PC-9 (cell line): ENCODE measurements at regions not wholly inside any gene's neighbourhood (a gene's known extent, or its start where the extent isn't known, plus 50 kb on each side); places are given as distances from the start of the nearest gene placed in this dataset.
A peak's percentile ranks its signal among the peaks of the same experiment; 100 is the strongest.

Experiments used
- BruUV-seq: library from RNA; stranded (reverse); fragments of 400-500 nt; replicated peaks from 2 replicates; lab custom pipeline; 2021; lab: Mats Ljungman, UMichigan
- CTCF ChIA-PET: fragments of 300-600 bp; sonication (Branson Sonifier 250); formaldehyde crosslinking; loops from one replicate; lab custom pipeline; 2022; ENCODE audit warnings: antibody characterized with exemption; lab: Charles Lee
- POLR2A ChIA-PET: fragments of 300-600 bp; sonication (Branson Sonifier 250); formaldehyde crosslinking; loops from one replicate; lab custom pipeline; 2022; ENCODE audit warnings: antibody characterized with exemption; ENCODE audit not compliant: unreplicated experiment; lab: Charles Lee
- DNase-seq, 2 experiments: peaks; one replicate each; pipeline versions ENCODE4 v3.0.0 to v3.0.0-alpha.2; 2015 to 2022; ENCODE audit warnings: mixed read lengths in 1 of 2
- H2AFZ ChIP-seq: fragments of 200-600 bp; sonication (generic); 2 replicates; pipeline ENCODE4 v1.8.1; 2017; ENCODE audit warnings: antibody characterized with exemption
- H3F3A ChIP-seq: fragments of 200-600 bp; sonication (generic); 2 replicates; pipeline ENCODE4 v1.8.1; 2017; ENCODE audit warnings: antibody characterized with exemption, mild to moderate bottlenecking, low read depth; ENCODE audit not compliant: insufficient read depth
- H3K27ac ChIP-seq: fragments of 200-600 bp; sonication (generic); 2 replicates; pipeline ENCODE4 v1.6.1; 2016; ENCODE audit warnings: mixed run types
- H3K27me3 ChIP-seq: fragments of 200-600 bp; sonication (generic); 2 replicates; pipeline ENCODE4 v1.6.1; 2016; ENCODE audit warnings: low read depth, mixed run types; ENCODE audit not compliant: insufficient read depth
- H3K36me3 ChIP-seq: fragments of 200-600 bp; sonication (generic); 2 replicates; pipeline ENCODE4 v1.6.1; 2016; ENCODE audit warnings: low read depth, mixed run types
- H3K4me1 ChIP-seq: fragments of 200-600 bp; sonication (generic); replicated peaks from 2 replicates; pipeline ENCODE4 v1.6.1; 2016; ENCODE audit warnings: mixed run types; ENCODE audit not compliant: insufficient read depth
- H3K4me2 ChIP-seq: fragments of 200-600 bp; sonication (generic); 2 replicates; pipeline ENCODE4 v1.6.1; 2017; ENCODE audit warnings: mixed run types
- H3K4me3 ChIP-seq: fragments of 200-600 bp; sonication (generic); 2 replicates; pipeline ENCODE4 v1.6.1; 2016; ENCODE audit warnings: mixed run types
- H3K79me2 ChIP-seq: fragments of 200-600 bp; sonication (generic); 2 replicates; pipeline ENCODE4 v1.6.1; 2017; ENCODE audit warnings: low read depth, mixed run types
- H3K9me2 ChIP-seq: fragments of 200-600 bp; sonication (generic); 2 replicates; pipeline ENCODE4 v1.8.1; 2017; ENCODE audit warnings: mild to moderate bottlenecking; ENCODE audit not compliant: insufficient read depth
- H3K9me3 ChIP-seq: fragments of 200-600 bp; sonication (generic); 2 replicates; pipeline ENCODE4 v1.8.1; 2016; ENCODE audit warnings: low read depth; ENCODE audit not compliant: insufficient read depth
- H4K20me1 ChIP-seq: fragments of 200-600 bp; sonication (generic); 2 replicates; pipeline ENCODE4 v1.8.1; 2017; ENCODE audit not compliant: insufficient read depth
- EZH2 ChIP-seq: fragments of 200-600 bp; sonication (generic); IDR thresholded peaks from 2 replicates; pipeline ENCODE4 v1.8.0; 2017; ENCODE audit warnings: antibody characterized with exemption, low read depth
- intact Hi-C: fragments of 100-400 bp; cut with micrococcal nuclease; formaldehyde crosslinking; loops from one replicate; pipeline ENCODE4 v1.10.0; 2022; ENCODE audit not compliant: unreplicated experiment
- TF ChIP-seq, protein P1 (sequence below): fragments of 200-600 bp; sonication (generic); conservative IDR thresholded peaks from 2 replicates; pipeline ENCODE4 v1.6.1; 2017; ENCODE audit warnings: mixed run types, antibody characterized with exemption, mild to moderate bottlenecking, moderate library complexity

DNA sequence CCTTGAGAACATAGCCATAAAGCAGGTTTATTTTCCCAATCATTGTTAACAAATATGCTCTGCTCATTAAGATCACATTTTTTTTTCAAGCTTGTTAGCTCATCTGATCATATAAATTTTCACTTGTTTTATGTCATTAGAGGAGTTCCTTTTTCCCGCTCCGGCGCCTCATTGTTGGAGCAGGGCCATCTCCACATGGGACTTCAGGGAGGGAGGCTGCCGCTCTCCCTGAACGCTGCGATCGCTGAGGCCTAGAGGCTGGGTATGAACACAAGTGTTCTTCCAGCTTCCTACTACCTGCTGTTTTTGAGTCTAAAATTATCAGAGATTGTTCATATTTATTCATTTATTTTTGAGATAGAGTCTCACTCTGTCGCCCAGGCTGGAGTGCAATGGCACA, 246.9 kb downstream of the MPDZ start:
- Histone ChIP-seq H3K9me3 (no peaks in the 10 kb centered on the region), H3K27ac (no peak overlapping the region), H3K4me2 (no peak overlapping the region), H3K9me2 (no peaks in the 10 kb centered on the region), H4K20me1 (no peaks in the 10 kb centered on the region), H3K79me2 (no peaks in the 10 kb centered on the region), H3F3A (no peaks in the 10 kb centered on the region), H3K4me3 (no peak overlapping the region), H2AFZ (no peak overlapping the region), H3K4me1 (no peaks in the 10 kb centered on the region), H3K27me3 (no peaks in the 10 kb centered on the region), H3K36me3 (no peaks in the 10 kb centered on the region)
- TF ChIP-seq EZH2: no peak
- TF ChIP-seq, protein P1, sequence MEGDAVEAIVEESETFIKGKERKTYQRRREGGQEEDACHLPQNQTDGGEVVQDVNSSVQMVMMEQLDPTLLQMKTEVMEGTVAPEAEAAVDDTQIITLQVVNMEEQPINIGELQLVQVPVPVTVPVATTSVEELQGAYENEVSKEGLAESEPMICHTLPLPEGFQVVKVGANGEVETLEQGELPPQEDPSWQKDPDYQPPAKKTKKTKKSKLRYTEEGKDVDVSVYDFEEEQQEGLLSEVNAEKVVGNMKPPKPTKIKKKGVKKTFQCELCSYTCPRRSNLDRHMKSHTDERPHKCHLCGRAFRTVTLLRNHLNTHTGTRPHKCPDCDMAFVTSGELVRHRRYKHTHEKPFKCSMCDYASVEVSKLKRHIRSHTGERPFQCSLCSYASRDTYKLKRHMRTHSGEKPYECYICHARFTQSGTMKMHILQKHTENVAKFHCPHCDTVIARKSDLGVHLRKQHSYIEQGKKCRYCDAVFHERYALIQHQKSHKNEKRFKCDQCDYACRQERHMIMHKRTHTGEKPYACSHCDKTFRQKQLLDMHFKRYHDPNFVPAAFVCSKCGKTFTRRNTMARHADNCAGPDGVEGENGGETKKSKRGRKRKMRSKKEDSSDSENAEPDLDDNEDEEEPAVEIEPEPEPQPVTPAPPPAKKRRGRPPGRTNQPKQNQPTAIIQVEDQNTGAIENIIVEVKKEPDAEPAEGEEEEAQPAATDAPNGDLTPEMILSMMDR: no peak
- intact Hi-C loops: loop anchor here (5.0 kb wide), 1 partner anchor 1735 kb away; no protein-coding TSS in a partner anchor
- CTCF ChIA-PET: interaction anchor here (0.6 kb wide), 1 partner anchor 303 kb away, joined by 4 read pairs; no protein-coding TSS in a partner anchor
- POLR2A ChIA-PET: interaction anchor here (0.6 kb wide), 1 partner anchor 1629 kb away, joined by 3 read pairs; no protein-coding TSS in a partner anchor
- DNase-seq: no peak
- BruUV-seq: no TSS peak

DNA sequence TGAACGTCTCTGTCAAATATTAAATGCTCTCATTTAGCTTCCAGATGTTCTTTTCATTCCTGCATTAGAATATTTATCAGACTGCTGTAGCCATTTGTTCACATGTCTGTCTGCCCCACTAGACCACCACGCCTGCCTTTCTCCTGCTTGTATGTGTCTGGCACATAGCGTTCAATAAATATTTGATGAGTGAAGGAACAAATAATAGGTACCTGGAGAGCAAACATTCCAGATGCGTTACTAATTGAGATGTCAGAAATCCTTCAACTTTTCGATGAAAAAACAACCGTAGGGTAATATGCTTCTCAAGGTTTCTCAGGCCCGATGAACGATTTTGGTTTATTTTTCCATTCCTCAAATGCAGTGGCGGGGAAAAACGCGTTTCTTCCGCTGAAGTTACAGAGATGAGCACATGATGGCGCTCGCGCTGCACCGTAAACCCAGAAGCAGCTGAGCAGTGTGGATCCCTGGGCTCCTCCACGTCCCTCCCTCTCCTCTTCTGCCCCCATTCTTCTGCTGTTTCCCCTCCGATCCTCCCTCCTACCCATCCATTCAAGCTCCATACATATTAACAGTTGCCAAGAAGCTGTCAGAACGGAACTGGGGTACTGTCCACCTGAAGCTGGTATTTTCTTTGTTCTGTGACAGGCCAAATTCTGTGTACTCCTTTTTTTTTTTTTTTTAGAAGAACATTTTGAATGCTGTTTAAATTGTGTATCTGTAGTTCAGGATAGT, 245.4 kb downstream of the MPDZ start:
- Histone ChIP-seq H2AFZ (peak overlapping the region; percentile 52; the same call in 1 of the 2 replicates), H3K27ac (no peak overlapping the region), H3K4me3 (peak overlapping the region; percentile 37; the same call in 1 of the 2 replicates), H4K20me1 (no peaks in the 10 kb centered on the region), H3K27me3 (no peaks in the 10 kb centered on the region), H3K4me1 (no peaks in the 10 kb centered on the region), H3K79me2 (no peaks in the 10 kb centered on the region), H3K4me2 (peak overlapping the region; percentile 77), H3K9me2 (no peaks in the 10 kb centered on the region), H3F3A (no peaks in the 10 kb centered on the region), H3K36me3 (no peaks in the 10 kb centered on the region), H3K9me3 (no peaks in the 10 kb centered on the region)
- CTCF ChIA-PET: interaction anchor here (0.6 to 1.6 kb wide), 4 partner anchors 55 to 1329 kb away, joined by 3 to 7 read pairs (median 4); no protein-coding TSS in a partner anchor
- intact Hi-C loops: loop anchor here (2.0 to 5.0 kb wide), 4 partner anchors 55 to 1733 kb away; no protein-coding TSS in a partner anchor
- DNase-seq: peak; percentile 37 to 57
- TF ChIP-seq, protein P1: peak; percentile 75
- TF ChIP-seq EZH2: no peak
- POLR2A ChIA-PET: no interaction called here
- BruUV-seq: no TSS peak

DNA sequence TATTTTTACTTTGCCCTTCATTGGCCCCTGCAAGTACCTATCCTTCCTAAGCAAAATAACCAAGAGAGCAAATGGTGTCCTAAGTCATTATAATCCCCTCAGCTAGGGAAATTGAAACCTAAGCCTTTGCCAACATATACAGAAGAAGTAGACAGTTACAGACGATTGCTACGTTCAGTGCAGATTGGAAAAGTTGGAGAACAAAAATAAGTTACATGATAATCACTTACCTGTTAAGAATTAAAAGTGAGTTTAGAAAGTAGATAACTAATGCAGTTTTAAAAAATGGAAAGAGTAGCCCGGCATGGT, 244.8 kb downstream of the MPDZ start:
- peak overlapping the region; percentile 77 for H3K4me2 ChIP-seq
- no peaks in the 10 kb centered on the region for H3K9me3 ChIP-seq
- H3K27me3 ChIP-seq: no peaks in the 10 kb centered on the region
- no peaks in the 10 kb centered on the region for H3K79me2 ChIP-seq
- intact Hi-C loops: loop anchor here (2.0 to 5.0 kb wide), 4 partner anchors 54 to 1733 kb away; no protein-coding TSS in a partner anchor
- ChIA-PET CTCF (interaction anchor here (0.7 to 1.6 kb wide), 3 partner anchors 54 to 1329 kb away, joined by 3 to 5 read pairs (median 4); no protein-coding TSS in a partner anchor), POLR2A (no interaction called here)
- no peaks in the 10 kb centered on the region for H4K20me1 ChIP-seq
- peak overlapping the region; percentile 37; the same call in 1 of the 2 replicates for H3K4me3 ChIP-seq
- no peaks in the 10 kb centered on the region for H3K4me1 ChIP-seq
- TF ChIP-seq, protein P1: no peak
- TF ChIP-seq EZH2: no peak
- no peaks in the 10 kb centered on the region for H3F3A ChIP-seq
- DNase-seq: no peak
- no peaks in the 10 kb centered on the region for H3K36me3 ChIP-seq
- BruUV-seq: no TSS peak
- H2AFZ ChIP-seq: peak overlapping the region; percentile 52; the same call in 1 of the 2 replicates
- no peak overlapping the region for H3K27ac ChIP-seq
- no peaks in the 10 kb centered on the region for H3K9me2 ChIP-seq
